Mononuclear cell (primary cell): ENCODE measurements at regions not wholly inside any gene's neighbourhood (a gene's known extent, or its start where the extent isn't known, plus 50 kb on each side); places are given as distances from the start of the nearest gene placed in this dataset.

Experiments used
- H3K27me3 ChIP-seq: 2 replicates; pipeline ENCODE4 v1.6.0; 2011; ENCODE audit warnings: low read length, control low read depth; ENCODE audit not compliant: insufficient read depth
- H3K4me1 ChIP-seq: 2 replicates; pipeline ENCODE4 v1.5.1; 2011; ENCODE audit warnings: mild to moderate bottlenecking, low read length, control low read depth; ENCODE audit not compliant: insufficient read depth
- H3K4me3 ChIP-seq: 2 replicates; pipeline ENCODE4 v1.5.1; 2011; ENCODE audit warnings: mild to moderate bottlenecking, low read length, moderate library complexity
- H3K9me3 ChIP-seq: 2 replicates; pipeline ENCODE4 v1.5.1; 2011; ENCODE audit warnings: low read depth, mild to moderate bottlenecking, control low read depth, low read length

- Histone ChIP-seq H3K9me3 (no peaks in the 10 kb centered on the region), H3K4me1 (peaks cover 29% of the 10 kb centered on the region), H3K4me3 (no peak overlapping the region), H3K27me3 (no peaks in the 10 kb centered on the region)
Measured at GRCh38 chr1:228812961-228813360, 77.7 kb downstream of the RHOU start.

- Histone ChIP-seq H3K4me3 (no peak overlapping the region), H3K27me3 (no peaks in the 10 kb centered on the region), H3K9me3 (no peaks in the 10 kb centered on the region), H3K4me1 (peaks cover 26% of the 10 kb centered on the region)
Measured at GRCh38 chr1:228814176-228814575, 78.9 kb downstream of the RHOU start.

GRCh38 chr1:228818296-228818695 is 83.0 kb downstream of the RHOU start:
- Histone ChIP-seq H3K4me1 (no peaks in the 10 kb centered on the region), H3K27me3 (no peaks in the 10 kb centered on the region), H3K9me3 (no peaks in the 10 kb centered on the region), H3K4me3 (no peak overlapping the region)

- no peaks in the 10 kb centered on the region for H3K4me1 ChIP-seq
Measured at GRCh38 chr1:228818928-228819630, 83.8 kb downstream of the RHOU start.

GRCh38 chr1:228821252-228821651 is 86.0 kb downstream of the RHOU start:
- Histone ChIP-seq H3K4me3 (no peak overlapping the region), H3K27me3 (no peaks in the 10 kb centered on the region), H3K4me1 (peaks cover 6% of the 10 kb centered on the region), H3K9me3 (no peaks in the 10 kb centered on the region)

More at GRCh38 chr1:228818928-228819630, 83.8 kb downstream of the RHOU start:
- no peak overlapping the region for H3K4me3 ChIP-seq
- H3K27me3 ChIP-seq: no peaks in the 10 kb centered on the region
- no peaks in the 10 kb centered on the region for H3K9me3 ChIP-seq

GRCh38 chr1:228823200-228823599 is 87.9 kb downstream of the RHOU start:
- Histone ChIP-seq H3K9me3 (no peaks in the 10 kb centered on the region), H3K27me3 (no peaks in the 10 kb centered on the region), H3K4me1 (peaks cover 19% of the 10 kb centered on the region), H3K4me3 (no peak overlapping the region)

- Histone ChIP-seq H3K4me3 (no peak overlapping the region), H3K27me3 (no peaks in the 10 kb centered on the region), H3K9me3 (no peaks in the 10 kb centered on the region), H3K4me1 (peaks cover 24% of the 10 kb centered on the region)
Measured at GRCh38 chr1:228824366-228824765, 89.1 kb downstream of the RHOU start.

GRCh38 chr1:228825041-228825440 is 89.8 kb downstream of the RHOU start:
- Histone ChIP-seq H3K4me3 (no peak overlapping the region), H3K9me3 (no peaks in the 10 kb centered on the region), H3K27me3 (no peaks in the 10 kb centered on the region), H3K4me1 (peaks cover 24% of the 10 kb centered on the region)

- Histone ChIP-seq H3K4me1 (peaks cover 24% of the 10 kb centered on the region), H3K4me3 (no peak overlapping the region)
Measured at GRCh38 chr1:228825840-228826484, 90.7 kb downstream of the RHOU start.

GRCh38 chr1:228827019-228827418 is 91.7 kb downstream of the RHOU start:
- Histone ChIP-seq H3K4me3 (no peak overlapping the region), H3K27me3 (no peaks in the 10 kb centered on the region), H3K4me1 (peaks cover 24% of the 10 kb centered on the region), H3K9me3 (no peaks in the 10 kb centered on the region)

More at GRCh38 chr1:228825840-228826484, 90.7 kb downstream of the RHOU start:
- H3K27me3 ChIP-seq: no peaks in the 10 kb centered on the region
- no peaks in the 10 kb centered on the region for H3K9me3 ChIP-seq

GRCh38 chr1:228828151-228828550 is 92.9 kb downstream of the RHOU start:
- Histone ChIP-seq H3K9me3 (no peaks in the 10 kb centered on the region), H3K27me3 (no peaks in the 10 kb centered on the region), H3K4me3 (no peak overlapping the region), H3K4me1 (peaks cover 24% of the 10 kb centered on the region)

- Histone ChIP-seq H3K4me3 (no peak overlapping the region), H3K4me1 (peaks cover 24% of the 10 kb centered on the region), H3K9me3 (no peaks in the 10 kb centered on the region), H3K27me3 (no peaks in the 10 kb centered on the region)
Measured at GRCh38 chr1:228830185-228830953, 95.1 kb downstream of the RHOU start.

- H3K27me3 ChIP-seq: no peaks in the 10 kb centered on the region
- no peaks in the 10 kb centered on the region for H3K9me3 ChIP-seq
- H3K4me3 ChIP-seq: no peak overlapping the region
- H3K4me1 ChIP-seq: peaks cover 21% of the 10 kb centered on the region
Measured at GRCh38 chr1:228830954-228831481, 95.7 kb downstream of the RHOU start.

- Histone ChIP-seq H3K4me1 (peaks cover 22% of the 10 kb centered on the region), H3K27me3 (no peaks in the 10 kb centered on the region), H3K4me3 (no peak overlapping the region), H3K9me3 (no peaks in the 10 kb centered on the region)
Measured at GRCh38 chr1:228833911-228834688, 98.8 kb downstream of the RHOU start.
